ENCODE measurements at regions not wholly inside any gene's neighbourhood (a gene's known extent, or its start where the extent isn't known, plus 50 kb on each side); places are given as distances from the start of the nearest gene placed in this dataset.

GRCh38 chr11:110838808-110839207 lies 126.6 kb upstream of the ARHGAP20 start:
- no peak for DNase-seq
- H3K27ac ChIP-seq: no peak overlapping the region
- WGBS, 2 donors: 70 to 92% methylated on average over 2 of the region's 2 CpGs
- H3K4me3 ChIP-seq: no peak overlapping the region
- TF ChIP-seq CTCF (IDR thresholded peaks at IDR 0.05) (no peak), POLR2A (IDR thresholded peaks at IDR 0.05) (no peak)
- no peaks in the 10 kb centered on the region for H3K27me3 ChIP-seq
- H3K9me3 ChIP-seq: no peaks in the 10 kb centered on the region
- H3K36me3 ChIP-seq (ENCODE audit: low read depth, missing control alignments): no peaks in the 10 kb centered on the region
- no peaks in the 10 kb centered on the region for H3K4me1 ChIP-seq
- intact Hi-C loops (cut with DNase I; ENCODE audit: low total_unique reads): no loop called here

GRCh38 chr11:110837603-110838002 lies 125.4 kb upstream of the ARHGAP20 start:
- WGBS, 2 donors: 55 to 67% methylated on average over 3 of the region's 3 CpGs
- DNase-seq: no peak
- TF ChIP-seq CTCF (IDR thresholded peaks at IDR 0.05) (no peak), POLR2A (IDR thresholded peaks at IDR 0.05) (no peak)

GRCh38 chr11:110835106-110835505 lies 122.9 kb upstream of the ARHGAP20 start:
- WGBS, 2 donors: 75 to 79% methylated on average over 8 of the region's 8 CpGs
- no peaks in the 10 kb centered on the region for H3K9me3 ChIP-seq
- no peak overlapping the region for H3K4me3 ChIP-seq
- TF ChIP-seq POLR2A (IDR thresholded peaks at IDR 0.05) (no peak), CTCF (IDR thresholded peaks at IDR 0.05) (no peak)
- no peaks in the 10 kb centered on the region for H3K36me3 ChIP-seq (ENCODE audit: low read depth, missing control alignments)
- intact Hi-C loops (cut with DNase I; ENCODE audit: low total_unique reads): no loop called here
- no peaks in the 10 kb centered on the region for H3K4me1 ChIP-seq
- no peak overlapping the region for H3K27ac ChIP-seq
- no peaks in the 10 kb centered on the region for H3K27me3 ChIP-seq
- DNase-seq: no peak

More at GRCh38 chr11:110837603-110838002, 125.4 kb upstream of the ARHGAP20 start:
- H3K4me3 ChIP-seq: no peak overlapping the region
- H3K27ac ChIP-seq: no peak overlapping the region
- H3K4me1 ChIP-seq: no peaks in the 10 kb centered on the region
- H3K36me3 ChIP-seq (ENCODE audit: low read depth, missing control alignments): no peaks in the 10 kb centered on the region
- intact Hi-C loops (cut with DNase I; ENCODE audit: low total_unique reads): no loop called here
- H3K9me3 ChIP-seq: no peaks in the 10 kb centered on the region
- no peaks in the 10 kb centered on the region for H3K27me3 ChIP-seq

- Histone ChIP-seq H3K36me3 (ENCODE audit: low read depth, missing control alignments) (no peaks in the 10 kb centered on the region), H3K4me3 (no peak overlapping the region), H3K27ac (no peak overlapping the region), H3K9me3 (no peaks in the 10 kb centered on the region), H3K4me1 (no peaks in the 10 kb centered on the region), H3K27me3 (no peaks in the 10 kb centered on the region)
- WGBS, 2 donors: 86 to 92% methylated on average over 4 of the region's 4 CpGs
- intact Hi-C loops (cut with DNase I; ENCODE audit: low total_unique reads): no loop called here
- no peak for DNase-seq
- TF ChIP-seq CTCF (IDR thresholded peaks at IDR 0.05) (no peak), POLR2A (IDR thresholded peaks at IDR 0.05) (no peak)
Measured at GRCh38 chr11:110833033-110833484, 120.8 kb upstream of the ARHGAP20 start.

- H3K36me3 ChIP-seq (ENCODE audit: low read depth, missing control alignments): no peaks in the 10 kb centered on the region
- intact Hi-C loops (cut with DNase I; ENCODE audit: low total_unique reads): no loop called here
- H3K27ac ChIP-seq: no peak overlapping the region
- no peaks in the 10 kb centered on the region for H3K4me1 ChIP-seq
- no peaks in the 10 kb centered on the region for H3K9me3 ChIP-seq
- no peaks in the 10 kb centered on the region for H3K27me3 ChIP-seq
- TF ChIP-seq POLR2A (IDR thresholded peaks at IDR 0.05): no peak
- H3K4me3 ChIP-seq: no peak overlapping the region
- no peak for DNase-seq
- 77 to 98% methylated on average over 2 of the region's 2 CpGs for WGBS, 2 donors
Measured at GRCh38 chr11:110832539-110832938, 120.3 kb upstream of the ARHGAP20 start.

Data from testis (tissue), 2 donors.